ENCODE measurements at regions not wholly inside any gene's neighbourhood (a gene's known extent, or its start where the extent isn't known, plus 50 kb on each side); places are given as distances from the start of the nearest gene placed in this dataset.

DNA sequence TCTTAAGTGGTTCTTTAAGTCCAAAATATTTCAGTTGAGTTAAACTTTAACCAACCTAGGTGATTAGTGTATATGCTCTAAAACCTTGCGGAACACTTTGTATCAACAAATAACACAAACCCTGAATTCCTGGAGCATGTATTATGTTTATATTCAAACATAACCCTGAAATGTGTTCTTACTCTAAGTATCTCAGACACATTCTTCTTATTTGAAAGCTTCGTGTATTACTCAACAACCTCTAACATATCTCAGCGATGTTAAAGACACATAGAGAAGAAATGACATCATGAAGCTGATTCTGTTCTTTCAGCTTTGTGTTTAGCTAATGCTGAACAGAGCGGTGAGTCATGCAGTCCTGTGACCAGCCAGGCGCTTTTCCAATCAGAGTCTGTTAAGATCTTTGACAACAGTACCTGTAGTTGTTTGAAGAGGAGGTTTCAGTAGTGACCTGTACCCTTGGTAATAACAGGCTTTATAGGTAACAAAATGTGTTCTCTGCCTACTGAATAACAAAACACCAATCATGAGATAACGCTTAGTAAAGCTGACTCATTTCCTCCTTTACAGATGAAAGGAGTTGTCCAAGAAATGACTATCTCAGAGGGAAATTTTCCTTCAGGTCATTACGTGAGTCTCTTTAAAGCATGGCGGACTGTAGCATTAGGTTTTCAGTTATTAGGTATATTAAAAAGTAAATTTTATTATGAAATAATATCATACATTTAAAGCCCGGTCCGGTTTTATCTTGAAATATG, 67.3 kb upstream of the KLF6 start (continued):
- peak; percentile 73 for TF ChIP-seq ZNF394 (tag by site-specific recombination; IDR thresholded peaks at IDR 0.05; ENCODE audit: borderline replicate concordance)
- TF ChIP-seq, protein P1, sequence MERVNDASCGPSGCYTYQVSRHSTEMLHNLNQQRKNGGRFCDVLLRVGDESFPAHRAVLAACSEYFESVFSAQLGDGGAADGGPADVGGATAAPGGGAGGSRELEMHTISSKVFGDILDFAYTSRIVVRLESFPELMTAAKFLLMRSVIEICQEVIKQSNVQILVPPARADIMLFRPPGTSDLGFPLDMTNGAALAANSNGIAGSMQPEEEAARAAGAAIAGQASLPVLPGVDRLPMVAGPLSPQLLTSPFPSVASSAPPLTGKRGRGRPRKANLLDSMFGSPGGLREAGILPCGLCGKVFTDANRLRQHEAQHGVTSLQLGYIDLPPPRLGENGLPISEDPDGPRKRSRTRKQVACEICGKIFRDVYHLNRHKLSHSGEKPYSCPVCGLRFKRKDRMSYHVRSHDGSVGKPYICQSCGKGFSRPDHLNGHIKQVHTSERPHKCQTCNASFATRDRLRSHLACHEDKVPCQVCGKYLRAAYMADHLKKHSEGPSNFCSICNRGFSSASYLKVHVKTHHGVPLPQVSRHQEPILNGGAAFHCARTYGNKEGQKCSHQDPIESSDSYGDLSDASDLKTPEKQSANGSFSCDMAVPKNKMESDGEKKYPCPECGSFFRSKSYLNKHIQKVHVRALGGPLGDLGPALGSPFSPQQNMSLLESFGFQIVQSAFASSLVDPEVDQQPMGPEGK (tag by site-specific recombination; IDR thresholded peaks at IDR 0.05), result no peak
- TF ChIP-seq ZNF221 (tag by site-specific recombination; IDR thresholded peaks at IDR 0.05; ENCODE audit: borderline replicate concordance), result no peak
- no peak for TF ChIP-seq ZNF114 (tag by site-specific recombination; IDR thresholded peaks at IDR 0.05)
- peak; percentile 69; the same call in 1 of the 2 replicates for TF ChIP-seq ZNF660 (tag by site-specific recombination; IDR thresholded peaks at IDR 0.05)
- TF ChIP-seq, protein P2, sequence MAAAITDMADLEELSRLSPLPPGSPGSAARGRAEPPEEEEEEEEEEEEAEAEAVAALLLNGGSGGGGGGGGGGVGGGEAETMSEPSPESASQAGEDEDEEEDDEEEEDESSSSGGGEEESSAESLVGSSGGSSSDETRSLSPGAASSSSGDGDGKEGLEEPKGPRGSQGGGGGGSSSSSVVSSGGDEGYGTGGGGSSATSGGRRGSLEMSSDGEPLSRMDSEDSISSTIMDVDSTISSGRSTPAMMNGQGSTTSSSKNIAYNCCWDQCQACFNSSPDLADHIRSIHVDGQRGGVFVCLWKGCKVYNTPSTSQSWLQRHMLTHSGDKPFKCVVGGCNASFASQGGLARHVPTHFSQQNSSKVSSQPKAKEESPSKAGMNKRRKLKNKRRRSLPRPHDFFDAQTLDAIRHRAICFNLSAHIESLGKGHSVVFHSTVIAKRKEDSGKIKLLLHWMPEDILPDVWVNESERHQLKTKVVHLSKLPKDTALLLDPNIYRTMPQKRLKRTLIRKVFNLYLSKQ (tag by site-specific recombination; IDR thresholded peaks at IDR 0.05; ENCODE audit: borderline replicate concordance), result no peak
- no peak for TF ChIP-seq ZBTB8A (tag by site-specific recombination; IDR thresholded peaks at IDR 0.05)
- peak; percentile 62; the same call in 1 of the 2 replicates for TF ChIP-seq ZFP69B (tag by site-specific recombination; IDR thresholded peaks at IDR 0.05)
- TF ChIP-seq ZNF530 (tag by site-specific recombination; IDR thresholded peaks at IDR 0.05; ENCODE audit: low read depth), result no peak
- no peak; the same call in 1 of the 2 replicates for TF ChIP-seq ZFP37 (tag by site-specific recombination; IDR thresholded peaks at IDR 0.05)
- TF ChIP-seq ZNF138 (tag by site-specific recombination; IDR thresholded peaks at IDR 0.05; ENCODE audit: borderline replicate concordance), result no peak
- TF ChIP-seq, protein P3, sequence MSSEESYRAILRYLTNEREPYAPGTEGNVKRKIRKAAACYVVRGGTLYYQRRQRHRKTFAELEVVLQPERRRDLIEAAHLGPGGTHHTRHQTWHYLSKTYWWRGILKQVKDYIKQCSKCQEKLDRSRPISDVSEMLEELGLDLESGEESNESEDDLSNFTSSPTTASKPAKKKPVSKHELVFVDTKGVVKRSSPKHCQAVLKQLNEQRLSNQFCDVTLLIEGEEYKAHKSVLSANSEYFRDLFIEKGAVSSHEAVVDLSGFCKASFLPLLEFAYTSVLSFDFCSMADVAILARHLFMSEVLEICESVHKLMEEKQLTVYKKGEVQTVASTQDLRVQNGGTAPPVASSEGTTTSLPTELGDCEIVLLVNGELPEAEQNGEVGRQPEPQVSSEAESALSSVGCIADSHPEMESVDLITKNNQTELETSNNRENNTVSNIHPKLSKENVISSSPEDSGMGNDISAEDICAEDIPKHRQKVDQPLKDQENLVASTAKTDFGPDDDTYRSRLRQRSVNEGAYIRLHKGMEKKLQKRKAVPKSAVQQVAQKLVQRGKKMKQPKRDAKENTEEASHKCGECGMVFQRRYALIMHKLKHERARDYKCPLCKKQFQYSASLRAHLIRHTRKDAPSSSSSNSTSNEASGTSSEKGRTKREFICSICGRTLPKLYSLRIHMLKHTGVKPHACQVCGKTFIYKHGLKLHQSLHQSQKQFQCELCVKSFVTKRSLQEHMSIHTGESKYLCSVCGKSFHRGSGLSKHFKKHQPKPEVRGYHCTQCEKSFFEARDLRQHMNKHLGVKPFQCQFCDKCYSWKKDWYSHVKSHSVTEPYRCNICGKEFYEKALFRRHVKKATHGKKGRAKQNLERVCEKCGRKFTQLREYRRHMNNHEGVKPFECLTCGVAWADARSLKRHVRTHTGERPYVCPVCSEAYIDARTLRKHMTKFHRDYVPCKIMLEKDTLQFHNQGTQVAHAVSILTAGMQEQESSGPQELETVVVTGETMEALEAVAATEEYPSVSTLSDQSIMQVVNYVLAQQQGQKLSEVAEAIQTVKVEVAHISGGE (tag by site-specific recombination; conservative IDR thresholded peaks at IDR 0.05; ENCODE audit: low read depth), result no peak
- no peak for TF ChIP-seq ZNF473 (tag by site-specific recombination; IDR thresholded peaks at IDR 0.05)
- TF ChIP-seq, protein P4, sequence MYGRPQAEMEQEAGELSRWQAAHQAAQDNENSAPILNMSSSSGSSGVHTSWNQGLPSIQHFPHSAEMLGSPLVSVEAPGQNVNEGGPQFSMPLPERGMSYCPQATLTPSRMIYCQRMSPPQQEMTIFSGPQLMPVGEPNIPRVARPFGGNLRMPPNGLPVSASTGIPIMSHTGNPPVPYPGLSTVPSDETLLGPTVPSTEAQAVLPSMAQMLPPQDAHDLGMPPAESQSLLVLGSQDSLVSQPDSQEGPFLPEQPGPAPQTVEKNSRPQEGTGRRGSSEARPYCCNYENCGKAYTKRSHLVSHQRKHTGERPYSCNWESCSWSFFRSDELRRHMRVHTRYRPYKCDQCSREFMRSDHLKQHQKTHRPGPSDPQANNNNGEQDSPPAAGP (tag by site-specific recombination; IDR thresholded peaks at IDR 0.05), result no peak
- peak; percentile 35; the same call in 1 of the 2 replicates for TF ChIP-seq EGR2 (tag by site-specific recombination; IDR thresholded peaks at IDR 0.05; ENCODE audit: low read depth)
- TF ChIP-seq KLF10 (tag by site-specific recombination; IDR thresholded peaks at IDR 0.05), result peak; percentile 75
- peak; percentile 38; the same call in 1 of the 2 replicates for TF ChIP-seq PRDM1 (tag by site-specific recombination; IDR thresholded peaks at IDR 0.05)
- peak; percentile 92 for TF ChIP-seq ZBTB21 (tag by site-specific recombination; IDR thresholded peaks at IDR 0.05)
- TF ChIP-seq, protein P5, sequence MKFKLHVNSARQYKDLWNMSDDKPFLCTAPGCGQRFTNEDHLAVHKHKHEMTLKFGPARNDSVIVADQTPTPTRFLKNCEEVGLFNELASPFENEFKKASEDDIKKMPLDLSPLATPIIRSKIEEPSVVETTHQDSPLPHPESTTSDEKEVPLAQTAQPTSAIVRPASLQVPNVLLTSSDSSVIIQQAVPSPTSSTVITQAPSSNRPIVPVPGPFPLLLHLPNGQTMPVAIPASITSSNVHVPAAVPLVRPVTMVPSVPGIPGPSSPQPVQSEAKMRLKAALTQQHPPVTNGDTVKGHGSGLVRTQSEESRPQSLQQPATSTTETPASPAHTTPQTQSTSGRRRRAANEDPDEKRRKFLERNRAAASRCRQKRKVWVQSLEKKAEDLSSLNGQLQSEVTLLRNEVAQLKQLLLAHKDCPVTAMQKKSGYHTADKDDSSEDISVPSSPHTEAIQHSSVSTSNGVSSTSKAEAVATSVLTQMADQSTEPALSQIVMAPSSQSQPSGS (tag by site-specific recombination; IDR thresholded peaks at IDR 0.05; ENCODE audit: low read depth), result peak; percentile 97
- no peak for TF ChIP-seq ZNF19 (tag by site-specific recombination; IDR thresholded peaks at IDR 0.05; ENCODE audit: low read depth)
- 0 out of 2 replicates have a peak, but pooled peaks have one; percentile 30 for TF ChIP-seq ZNF76 (tag by site-specific recombination; IDR thresholded peaks at IDR 0.05; ENCODE audit: borderline replicate concordance, low read depth)
- TF ChIP-seq, protein P6, sequence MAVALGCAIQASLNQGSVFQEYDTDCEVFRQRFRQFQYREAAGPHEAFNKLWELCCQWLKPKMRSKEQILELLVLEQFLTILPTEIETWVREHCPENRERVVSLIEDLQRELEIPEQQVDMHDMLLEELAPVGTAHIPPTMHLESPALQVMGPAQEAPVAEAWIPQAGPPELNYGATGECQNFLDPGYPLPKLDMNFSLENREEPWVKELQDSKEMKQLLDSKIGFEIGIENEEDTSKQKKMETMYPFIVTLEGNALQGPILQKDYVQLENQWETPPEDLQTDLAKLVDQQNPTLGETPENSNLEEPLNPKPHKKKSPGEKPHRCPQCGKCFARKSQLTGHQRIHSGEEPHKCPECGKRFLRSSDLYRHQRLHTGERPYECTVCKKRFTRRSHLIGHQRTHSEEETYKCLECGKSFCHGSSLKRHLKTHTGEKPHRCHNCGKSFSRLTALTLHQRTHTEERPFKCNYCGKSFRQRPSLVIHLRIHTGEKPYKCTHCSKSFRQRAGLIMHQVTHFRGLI (tag by site-specific recombination; IDR thresholded peaks at IDR 0.05), result peak; percentile 13; the same call in 1 of the 2 replicates
- TF ChIP-seq, protein P7, sequence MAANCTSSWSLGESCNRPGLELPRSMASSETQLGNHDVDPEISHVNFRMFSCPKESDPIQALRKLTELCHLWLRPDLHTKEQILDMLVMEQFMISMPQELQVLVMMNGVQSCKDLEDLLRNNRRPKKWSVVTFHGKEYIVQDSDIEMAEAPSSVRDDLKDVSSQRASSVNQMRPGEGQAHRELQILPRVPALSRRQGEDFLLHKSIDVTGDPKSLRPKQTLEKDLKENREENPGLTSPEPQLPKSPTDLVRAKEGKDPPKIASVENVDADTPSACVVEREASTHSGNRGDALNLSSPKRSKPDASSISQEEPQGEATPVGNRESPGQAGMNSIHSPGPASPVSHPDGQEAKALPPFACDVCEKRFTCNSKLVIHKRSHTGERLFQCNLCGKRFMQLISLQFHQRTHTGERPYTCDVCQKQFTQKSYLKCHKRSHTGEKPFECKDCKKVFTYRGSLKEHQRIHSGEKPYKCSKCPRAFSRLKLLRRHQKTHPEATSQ (tag by site-specific recombination; IDR thresholded peaks at IDR 0.05), result no peak
- no peak for TF ChIP-seq ZNF169 (tag by site-specific recombination; IDR thresholded peaks at IDR 0.05)
- no peak for TF ChIP-seq ZNF791 (tag by site-specific recombination; IDR thresholded peaks at IDR 0.05)
